Stimulated activated CD8-positive, alpha-beta memory T cell treated with anti-CD3 and anti-CD28 coated beads, Interleukin-15, amount 100 ng/mL, for 24 hours (primary cell): ENCODE measurements at regions not wholly inside any gene's neighbourhood (a gene's known extent, or its start where the extent isn't known, plus 50 kb on each side); places are given as distances from the start of the nearest gene placed in this dataset.

Experiments used
- DNase-seq: peaks from one replicate; pipeline ENCODE4 v3.0.0-alpha.2; 2020; ENCODE audit warnings: low read depth

- no peak for DNase-seq
Measured at GRCh38 chr22:48327721-48328120, 1500.0 kb downstream of the BRD1 start.

- DNase-seq = no peak
Measured at GRCh38 chr22:48323746-48324145, 1503.9 kb downstream of the BRD1 start.

- no peak for DNase-seq
Measured at GRCh38 chr22:48322907-48323306, 1504.8 kb downstream of the BRD1 start.

GRCh38 chr22:48321986-48322545, 1505.6 kb downstream of the BRD1 start:
- no peak for DNase-seq

- no peak for DNase-seq
Measured at GRCh38 chr22:48320683-48321451, 1506.8 kb downstream of the BRD1 start.

GRCh38 chr22:48320048-48320682, 1507.5 kb downstream of the BRD1 start:
- DNase-seq = no peak

GRCh38 chr22:48319321-48320047, 1508.2 kb downstream of the BRD1 start:
- DNase-seq = no peak

GRCh38 chr22:48318575-48319320, 1508.9 kb downstream of the BRD1 start:
- no peak for DNase-seq

GRCh38 chr22:48318173-48318572, 1509.5 kb downstream of the BRD1 start:
- DNase-seq = no peak

- no peak for DNase-seq
Measured at GRCh38 chr22:48316257-48317250, 1511.1 kb downstream of the BRD1 start.

- DNase-seq = no peak
Measured at GRCh38 chr22:48315439-48316256, 1512.0 kb downstream of the BRD1 start.

- no peak for DNase-seq
Measured at GRCh38 chr22:48314073-48314472, 1513.6 kb downstream of the BRD1 start.

GRCh38 chr22:48313175-48313830, 1514.4 kb downstream of the BRD1 start:
- DNase-seq = no peak

GRCh38 chr22:48310740-48311139, 1516.9 kb downstream of the BRD1 start:
- no peak for DNase-seq

GRCh38 chr22:48310289-48310688, 1517.4 kb downstream of the BRD1 start:
- no peak for DNase-seq

GRCh38 chr22:48309836-48310235, 1517.8 kb downstream of the BRD1 start:
- no peak for DNase-seq

GRCh38 chr22:48309115-48309705, 1518.5 kb downstream of the BRD1 start:
- DNase-seq = no peak

- DNase-seq = no peak
Measured at GRCh38 chr22:48307931-48308330, 1519.7 kb downstream of the BRD1 start.
